ENCODE measurements at regions not wholly inside any gene's neighbourhood (a gene's known extent, or its start where the extent isn't known, plus 50 kb on each side); places are given as distances from the start of the nearest gene placed in this dataset.

GRCh38 chr5:7036192-7036835 is 323.1 kb downstream of the TENT4A start:
- DNase-seq, result no peak

GRCh38 chr5:7039074-7039473 is 325.8 kb downstream of the TENT4A start:
- DNase-seq, result no peak

- no peak for DNase-seq
These were observed 326.9 kb downstream of the TENT4A start for GRCh38 chr5:7040111-7040510.

GRCh38 chr5:7043797-7044196 is 330.6 kb downstream of the TENT4A start:
- DNase-seq, result no peak

- DNase-seq, result no peak
These were observed 334.5 kb downstream of the TENT4A start for GRCh38 chr5:7047511-7048261.

- no peak for DNase-seq
These were observed 337.8 kb downstream of the TENT4A start for GRCh38 chr5:7050986-7051385.

GRCh38 chr5:7053125-7053524 is 339.9 kb downstream of the TENT4A start:
- DNase-seq, result no peak

GRCh38 chr5:7053528-7054209 is 340.4 kb downstream of the TENT4A start:
- DNase-seq, result no peak

- no peak for DNase-seq
These were observed 329.3 kb upstream of the ADCY2 start for GRCh38 chr5:7066471-7067235.

GRCh38 chr5:7068156-7068555 is 327.8 kb upstream of the ADCY2 start:
- no peak for DNase-seq

GRCh38 chr5:7068899-7069298 is 327.0 kb upstream of the ADCY2 start:
- no peak for DNase-seq

GRCh38 chr5:7072188-7072587 is 323.8 kb upstream of the ADCY2 start:
- no peak for DNase-seq

GRCh38 chr5:7073666-7074065 is 322.3 kb upstream of the ADCY2 start:
- no peak for DNase-seq

- DNase-seq, result no peak
These were observed 321.8 kb upstream of the ADCY2 start for GRCh38 chr5:7074176-7074575.

- no peak for DNase-seq
These were observed 320.5 kb upstream of the ADCY2 start for GRCh38 chr5:7075470-7075869.

GRCh38 chr5:7078101-7078500 is 317.8 kb upstream of the ADCY2 start:
- DNase-seq, result no peak

- DNase-seq, result no peak
These were observed 317.0 kb upstream of the ADCY2 start for GRCh38 chr5:7078901-7079300.

GRCh38 chr5:7080501-7080900 is 315.4 kb upstream of the ADCY2 start:
- DNase-seq, result no peak

- DNase-seq, result no peak
These were observed 308.1 kb upstream of the ADCY2 start for GRCh38 chr5:7087719-7088297.

GRCh38 chr5:7088849-7089248 is 307.1 kb upstream of the ADCY2 start:
- DNase-seq, result no peak

- no peak for DNase-seq
These were observed 301.3 kb upstream of the ADCY2 start for GRCh38 chr5:7094626-7095025.

GRCh38 chr5:7096294-7096693 is 299.6 kb upstream of the ADCY2 start:
- no peak for DNase-seq

GRCh38 chr5:7105358-7105757 is 290.6 kb upstream of the ADCY2 start:
- no peak for DNase-seq
